ENCODE measurements at regions not wholly inside any gene's neighbourhood (a gene's known extent, or its start where the extent isn't known, plus 50 kb on each side); places are given as distances from the start of the nearest gene placed in this dataset.
A peak's percentile ranks its signal among the peaks of the same experiment; 100 is the strongest.

DNA sequence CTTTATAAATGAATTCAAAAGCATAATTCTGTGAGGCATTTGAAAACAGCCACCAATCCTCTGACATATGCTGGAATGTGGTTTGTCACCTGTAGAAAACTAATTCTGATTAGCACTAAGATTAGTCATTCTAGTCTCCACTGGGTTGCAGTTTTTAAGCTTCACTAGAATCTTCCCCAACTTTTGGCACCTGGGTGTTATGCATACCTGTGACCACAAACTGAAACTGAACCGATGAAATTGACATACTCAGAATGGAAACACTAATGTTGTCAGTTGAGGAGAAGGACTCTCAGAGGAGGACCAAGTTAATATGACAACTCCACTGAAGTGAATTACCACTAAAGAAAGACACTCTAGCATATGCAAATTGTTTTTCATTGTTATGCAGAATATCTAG, 285.8 kb upstream of the NEGR1 start:
- H4K8ac ChIP-seq (ENCODE audit: low read depth, low read length), result no peak overlapping the region
- H2BK12ac ChIP-seq (ENCODE audit: low read length), result no peak overlapping the region
- no peak overlapping the region for H3K4me2 ChIP-seq (ENCODE audit: insufficient read depth, low read length, poor library complexity, severe bottlenecking)
- H3K9me3 ChIP-seq (replicated peaks in 1 of 2; ENCODE audit: control insufficient read depth in 2 of 2, insufficient read depth in 1 of 2, low read depth in 1 of 2, low read length in 2 of 2), result no peaks in the 10 kb centered on the region
- H3K4me3 ChIP-seq (ENCODE audit: low read length in 2 of 2), result no peak overlapping the region
- no peak overlapping the region for H3K23ac ChIP-seq (ENCODE audit: low read depth, low read length, poor library complexity)
- H2BK15ac ChIP-seq (ENCODE audit: low read length), result no peak overlapping the region
- no peak overlapping the region for H4K91ac ChIP-seq (ENCODE audit: low read depth, low read length, poor library complexity)
- H3K4me1 ChIP-seq (ENCODE audit: control insufficient read depth in 2 of 2, insufficient read depth in 1 of 2, low read depth in 1 of 2, low read length in 2 of 2), result peaks cover 0 to 5% of the 10 kb centered on the region in 2 donors
- H3K9ac ChIP-seq (ENCODE audit: low read depth, low read length, poor library complexity), result no peak overlapping the region
- H2BK5ac ChIP-seq (ENCODE audit: low read length), result no peak overlapping the region
- no peaks in the 10 kb centered on the region for H3K79me1 ChIP-seq (ENCODE audit: low read depth, low read length)
- H2AFZ ChIP-seq (ENCODE audit: low read length), result no peak overlapping the region
- no peak overlapping the region for H3K27ac ChIP-seq (replicated peaks; ENCODE audit: low read length)
- H3K4ac ChIP-seq (ENCODE audit: low read length), result no peak overlapping the region
- H2BK120ac ChIP-seq (ENCODE audit: low read depth, low read length), result no peak overlapping the region
- no peak overlapping the region for H3K14ac ChIP-seq (ENCODE audit: low read length)
- no CpG with 5 or more reads among the region's 1 CpG for WGBS, 2 donors (ENCODE audit: extremely low coverage in 2 of 2, insufficient read length in 2 of 2, insufficient replicate concordance in 1 of 2)
- H3K27me3 ChIP-seq (ENCODE audit: control insufficient read depth in 3 of 3, insufficient read depth in 3 of 3, low read depth in 1 of 3, low read length in 3 of 3), result no peaks in the 10 kb centered on the region
- no peaks in the 10 kb centered on the region for H3K36me3 ChIP-seq (replicated peaks in 1 of 2; ENCODE audit: control insufficient read depth in 2 of 2, insufficient read depth in 2 of 2, low read length in 2 of 2)
- H2AK5ac ChIP-seq (ENCODE audit: low read depth, low read length), result no peak overlapping the region
- DNase-seq (ENCODE audit: low spot score), result no peak
- no peak overlapping the region for H3K18ac ChIP-seq (ENCODE audit: low read length)

DNA sequence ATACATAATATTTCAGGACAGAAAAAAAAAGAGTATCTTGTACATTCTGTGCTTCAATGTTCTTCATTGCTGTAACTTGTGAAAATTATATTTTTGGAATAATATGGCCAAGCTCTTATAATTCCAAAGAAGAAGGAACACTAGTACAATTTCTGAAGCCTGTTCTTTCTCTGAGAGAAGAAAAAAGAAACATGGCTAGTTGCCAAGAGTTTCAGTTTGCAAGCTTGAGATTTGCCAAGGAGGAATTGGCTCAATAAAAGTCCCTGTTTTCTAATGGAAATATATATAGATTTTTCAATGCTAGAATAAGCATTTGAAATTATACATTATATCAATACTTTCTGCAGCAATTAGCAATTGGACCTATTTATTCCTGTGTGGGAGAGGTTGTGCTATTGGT, 285.2 kb upstream of the NEGR1 start:
- Histone ChIP-seq H3K4me3 (ENCODE audit: low read length in 2 of 2) (no peak overlapping the region), H4K91ac (ENCODE audit: low read depth, low read length, poor library complexity) (no peak overlapping the region), H3K14ac (ENCODE audit: low read length) (no peak overlapping the region), H2BK15ac (ENCODE audit: low read length) (no peak overlapping the region), H2BK120ac (ENCODE audit: low read depth, low read length) (no peak overlapping the region), H3K79me1 (ENCODE audit: low read depth, low read length) (no peaks in the 10 kb centered on the region), H3K9ac (ENCODE audit: low read depth, low read length, poor library complexity) (no peak overlapping the region), H3K4ac (ENCODE audit: low read length) (no peak overlapping the region), H3K18ac (ENCODE audit: low read length) (no peak overlapping the region), H3K27me3 (ENCODE audit: control insufficient read depth in 3 of 3, insufficient read depth in 3 of 3, low read depth in 1 of 3, low read length in 3 of 3) (no peaks in the 10 kb centered on the region), H3K27ac (replicated peaks; ENCODE audit: low read length) (no peak overlapping the region), H2AK5ac (ENCODE audit: low read depth, low read length) (no peak overlapping the region), H2BK12ac (ENCODE audit: low read length) (no peak overlapping the region), H2AFZ (ENCODE audit: low read length) (no peak overlapping the region), H4K8ac (ENCODE audit: low read depth, low read length) (no peak overlapping the region), H3K23ac (ENCODE audit: low read depth, low read length, poor library complexity) (no peak overlapping the region), H3K4me1 (ENCODE audit: control insufficient read depth in 2 of 2, insufficient read depth in 1 of 2, low read depth in 1 of 2, low read length in 2 of 2) (peaks cover 0 to 5% of the 10 kb centered on the region in 2 donors), H2BK5ac (ENCODE audit: low read length) (no peak overlapping the region), H3K9me3 (replicated peaks in 1 of 2; ENCODE audit: control insufficient read depth in 2 of 2, insufficient read depth in 1 of 2, low read depth in 1 of 2, low read length in 2 of 2) (no peaks in the 10 kb centered on the region), H3K4me2 (ENCODE audit: insufficient read depth, low read length, poor library complexity, severe bottlenecking) (no peak overlapping the region), H3K36me3 (replicated peaks in 1 of 2; ENCODE audit: control insufficient read depth in 2 of 2, insufficient read depth in 2 of 2, low read length in 2 of 2) (no peaks in the 10 kb centered on the region)
- no peak for DNase-seq (ENCODE audit: low spot score)

DNA sequence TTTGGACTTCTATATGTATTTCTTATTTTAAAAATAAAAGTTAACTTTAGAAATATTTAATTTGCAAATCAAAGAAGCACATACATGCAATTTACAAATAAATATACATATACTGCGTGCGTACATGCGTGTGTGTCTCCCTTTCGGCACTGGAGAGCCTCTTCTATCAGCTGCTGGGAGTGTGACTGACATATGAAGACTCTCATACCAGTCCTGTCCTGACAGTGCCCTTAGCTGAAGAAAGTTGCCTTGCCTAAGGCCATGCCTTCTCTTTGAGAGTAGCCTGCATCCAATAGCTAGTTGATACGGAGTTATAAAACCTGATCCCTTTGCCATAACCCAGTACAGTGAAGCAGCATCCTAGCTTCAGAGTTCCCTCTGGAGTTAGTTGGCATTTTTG, 282.4 kb upstream of the NEGR1 start:
- Histone ChIP-seq H3K4me2 (ENCODE audit: insufficient read depth, low read length, poor library complexity, severe bottlenecking) (no peak overlapping the region), H3K4me3 (ENCODE audit: low read length in 2 of 2) (no peak overlapping the region), H2AFZ (ENCODE audit: low read length) (no peak overlapping the region), H4K91ac (ENCODE audit: low read depth, low read length, poor library complexity) (no peak overlapping the region), H3K23ac (ENCODE audit: low read depth, low read length, poor library complexity) (no peak overlapping the region), H3K9me3 (replicated peaks in 1 of 2; ENCODE audit: control insufficient read depth in 2 of 2, insufficient read depth in 1 of 2, low read depth in 1 of 2, low read length in 2 of 2) (no peaks in the 10 kb centered on the region), H2BK120ac (ENCODE audit: low read depth, low read length) (no peak overlapping the region), H3K9ac (ENCODE audit: low read depth, low read length, poor library complexity) (no peak overlapping the region), H2BK15ac (ENCODE audit: low read length) (no peak overlapping the region), H3K4ac (ENCODE audit: low read length) (no peak overlapping the region), H2AK5ac (ENCODE audit: low read depth, low read length) (no peak overlapping the region), H3K27me3 (ENCODE audit: control insufficient read depth in 3 of 3, insufficient read depth in 3 of 3, low read depth in 1 of 3, low read length in 3 of 3) (no peaks in the 10 kb centered on the region), H2BK12ac (ENCODE audit: low read length) (no peak overlapping the region), H3K4me1 (ENCODE audit: control insufficient read depth in 2 of 2, insufficient read depth in 1 of 2, low read depth in 1 of 2, low read length in 2 of 2) (no peaks in the 10 kb centered on the region), H3K14ac (ENCODE audit: low read length) (no peak overlapping the region), H2BK5ac (ENCODE audit: low read length) (no peak overlapping the region), H3K36me3 (replicated peaks in 1 of 2; ENCODE audit: control insufficient read depth in 2 of 2, insufficient read depth in 2 of 2, low read length in 2 of 2) (no peaks in the 10 kb centered on the region), H3K27ac (replicated peaks; ENCODE audit: low read length) (no peak overlapping the region), H4K8ac (ENCODE audit: low read depth, low read length) (no peak overlapping the region), H3K79me1 (ENCODE audit: low read depth, low read length) (no peaks in the 10 kb centered on the region), H3K18ac (ENCODE audit: low read length) (no peak overlapping the region)
- DNase-seq (ENCODE audit: low spot score), result no peak
- WGBS, 2 donors (ENCODE audit: extremely low coverage in 2 of 2, insufficient read length in 2 of 2, insufficient replicate concordance in 1 of 2), result no CpG with 5 or more reads among the region's 5 CpGs

DNA sequence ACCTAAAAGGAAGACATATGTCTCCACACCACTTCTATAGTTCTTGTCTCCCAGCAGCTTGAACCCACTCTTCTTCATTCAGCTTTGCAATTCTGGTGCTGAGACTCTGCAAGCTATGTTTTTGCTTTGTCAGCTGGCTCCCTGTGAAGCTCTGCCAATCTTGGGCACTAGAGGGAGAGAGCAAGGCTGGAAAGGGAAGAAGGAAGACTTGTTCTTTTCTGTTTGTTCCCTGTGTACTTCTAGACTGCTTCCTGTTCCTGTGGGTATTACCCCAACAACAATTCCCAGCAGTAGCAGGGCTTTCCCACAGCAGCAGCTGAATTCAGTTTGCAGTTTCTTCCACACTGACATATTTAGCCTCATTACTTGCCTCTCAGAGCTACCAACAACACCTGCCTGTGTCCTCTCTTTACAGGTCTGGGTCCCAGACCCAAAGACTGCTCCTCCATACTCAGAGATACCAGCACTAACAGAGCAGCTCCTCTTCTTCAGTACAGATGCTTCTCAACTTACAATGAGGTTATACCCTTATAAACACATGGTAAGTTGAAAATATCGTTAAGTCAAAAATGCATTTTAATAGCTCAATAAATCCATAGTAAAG, 275.2 kb upstream of the NEGR1 start:
- Histone ChIP-seq H3K9me3 (replicated peaks in 1 of 2; ENCODE audit: control insufficient read depth in 2 of 2, insufficient read depth in 1 of 2, low read depth in 1 of 2, low read length in 2 of 2) (no peaks in the 10 kb centered on the region), H3K9ac (ENCODE audit: low read depth, low read length, poor library complexity) (no peak overlapping the region), H3K18ac (ENCODE audit: low read length) (no peak overlapping the region), H3K4me1 (ENCODE audit: control insufficient read depth in 2 of 2, insufficient read depth in 1 of 2, low read depth in 1 of 2, low read length in 2 of 2) (no peaks in the 10 kb centered on the region), H3K79me1 (ENCODE audit: low read depth, low read length) (no peaks in the 10 kb centered on the region), H2BK15ac (ENCODE audit: low read length) (no peak overlapping the region), H2BK12ac (ENCODE audit: low read length) (no peak overlapping the region), H3K27ac (replicated peaks; ENCODE audit: low read length) (no peak overlapping the region), H4K8ac (ENCODE audit: low read depth, low read length) (no peak overlapping the region), H3K4ac (ENCODE audit: low read length) (no peak overlapping the region), H2AFZ (ENCODE audit: low read length) (peak overlapping the region; percentile 77), H4K91ac (ENCODE audit: low read depth, low read length, poor library complexity) (no peak overlapping the region), H2BK5ac (ENCODE audit: low read length) (no peak overlapping the region), H3K4me3 (ENCODE audit: low read length in 2 of 2) (no peak overlapping the region), H3K14ac (ENCODE audit: low read length) (no peak overlapping the region), H3K36me3 (replicated peaks in 1 of 2; ENCODE audit: control insufficient read depth in 2 of 2, insufficient read depth in 2 of 2, low read length in 2 of 2) (no peaks in the 10 kb centered on the region), H3K23ac (ENCODE audit: low read depth, low read length, poor library complexity) (no peak overlapping the region), H3K4me2 (ENCODE audit: insufficient read depth, low read length, poor library complexity, severe bottlenecking) (no peak overlapping the region), H2BK120ac (ENCODE audit: low read depth, low read length) (no peak overlapping the region), H3K27me3 (ENCODE audit: control insufficient read depth in 3 of 3, insufficient read depth in 3 of 3, low read depth in 1 of 3, low read length in 3 of 3) (no peaks in the 10 kb centered on the region), H2AK5ac (ENCODE audit: low read depth, low read length) (no peak overlapping the region)
- WGBS, 2 donors (ENCODE audit: extremely low coverage in 2 of 2, insufficient read length in 2 of 2, insufficient replicate concordance in 1 of 2), result no CpG with 5 or more reads among the region's 1 CpG
- DNase-seq (ENCODE audit: low spot score), result peak; percentile 17
